ENCODE measurements at regions not wholly inside any gene's neighbourhood (a gene's known extent, or its start where the extent isn't known, plus 50 kb on each side); places are given as distances from the start of the nearest gene placed in this dataset.

GRCh38 chr7:4566714-4567113 lies 115.4 kb upstream of the FOXK1 start:
- TF ChIP-seq, protein P1, sequence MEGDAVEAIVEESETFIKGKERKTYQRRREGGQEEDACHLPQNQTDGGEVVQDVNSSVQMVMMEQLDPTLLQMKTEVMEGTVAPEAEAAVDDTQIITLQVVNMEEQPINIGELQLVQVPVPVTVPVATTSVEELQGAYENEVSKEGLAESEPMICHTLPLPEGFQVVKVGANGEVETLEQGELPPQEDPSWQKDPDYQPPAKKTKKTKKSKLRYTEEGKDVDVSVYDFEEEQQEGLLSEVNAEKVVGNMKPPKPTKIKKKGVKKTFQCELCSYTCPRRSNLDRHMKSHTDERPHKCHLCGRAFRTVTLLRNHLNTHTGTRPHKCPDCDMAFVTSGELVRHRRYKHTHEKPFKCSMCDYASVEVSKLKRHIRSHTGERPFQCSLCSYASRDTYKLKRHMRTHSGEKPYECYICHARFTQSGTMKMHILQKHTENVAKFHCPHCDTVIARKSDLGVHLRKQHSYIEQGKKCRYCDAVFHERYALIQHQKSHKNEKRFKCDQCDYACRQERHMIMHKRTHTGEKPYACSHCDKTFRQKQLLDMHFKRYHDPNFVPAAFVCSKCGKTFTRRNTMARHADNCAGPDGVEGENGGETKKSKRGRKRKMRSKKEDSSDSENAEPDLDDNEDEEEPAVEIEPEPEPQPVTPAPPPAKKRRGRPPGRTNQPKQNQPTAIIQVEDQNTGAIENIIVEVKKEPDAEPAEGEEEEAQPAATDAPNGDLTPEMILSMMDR (IDR thresholded peaks at IDR 0.05): no peak
- H3K9ac ChIP-seq (ENCODE audit: low read depth in 2 of 2, low read length in 2 of 2): no peak overlapping the region
- no peaks in the 10 kb centered on the region for H3K9me3 ChIP-seq
- no peaks in the 10 kb centered on the region for H3K27me3 ChIP-seq
- H3K4me1 ChIP-seq: no peaks in the 10 kb centered on the region
- intact Hi-C loops (cut with DNase I): no loop called here
- no peaks in the 10 kb centered on the region for H3K36me3 ChIP-seq
- H3K27ac ChIP-seq: no peak overlapping the region
- no peak overlapping the region for H3K4me3 ChIP-seq
- DNase-seq: no peak

DNA sequence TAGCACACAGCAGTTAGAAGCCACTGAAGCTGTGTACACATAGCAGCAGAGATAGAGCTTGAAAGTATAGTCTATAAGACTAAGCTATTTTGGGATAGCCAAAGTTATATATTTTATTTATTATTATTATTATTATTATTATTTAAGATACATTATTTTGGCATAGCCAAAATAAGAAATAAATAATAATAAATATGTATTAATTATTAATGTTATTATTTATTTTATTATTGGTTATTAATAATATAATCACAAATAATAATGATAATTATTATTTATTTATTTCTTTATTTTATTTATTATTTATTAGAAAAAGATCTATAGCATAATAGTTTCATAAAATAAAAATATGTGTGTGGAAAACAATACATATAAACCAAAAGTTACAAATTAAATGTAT lies 107.2 kb upstream of the FOXK1 start:
- TF ChIP-seq, protein P1 (IDR thresholded peaks at IDR 0.05): no peak

GRCh38 chr7:4575254-4575653 lies 106.8 kb upstream of the FOXK1 start:
- no peak for DNase-seq
- H3K4me1 ChIP-seq: no peaks in the 10 kb centered on the region
- H3K36me3 ChIP-seq: no peaks in the 10 kb centered on the region
- H3K4me3 ChIP-seq: no peak overlapping the region
- no peak overlapping the region for H3K9ac ChIP-seq (ENCODE audit: low read depth in 2 of 2, low read length in 2 of 2)
- H3K27me3 ChIP-seq: no peaks in the 10 kb centered on the region
- TF ChIP-seq, protein P1 (IDR thresholded peaks at IDR 0.05): no peak
- intact Hi-C loops (cut with DNase I): no loop called here
- H3K27ac ChIP-seq: no peak overlapping the region
- H3K9me3 ChIP-seq: no peaks in the 10 kb centered on the region

More for the DNA sequence above, 107.2 kb upstream of the FOXK1 start:
- H3K9me3 ChIP-seq: no peaks in the 10 kb centered on the region
- H3K4me1 ChIP-seq: no peaks in the 10 kb centered on the region
- no peaks in the 10 kb centered on the region for H3K36me3 ChIP-seq
- intact Hi-C loops (cut with DNase I): no loop called here
- no peak for DNase-seq
- no peak overlapping the region for H3K9ac ChIP-seq (ENCODE audit: low read depth in 2 of 2, low read length in 2 of 2)
- no peak overlapping the region for H3K4me3 ChIP-seq
- no peak overlapping the region for H3K27ac ChIP-seq
- no peaks in the 10 kb centered on the region for H3K27me3 ChIP-seq

DNA sequence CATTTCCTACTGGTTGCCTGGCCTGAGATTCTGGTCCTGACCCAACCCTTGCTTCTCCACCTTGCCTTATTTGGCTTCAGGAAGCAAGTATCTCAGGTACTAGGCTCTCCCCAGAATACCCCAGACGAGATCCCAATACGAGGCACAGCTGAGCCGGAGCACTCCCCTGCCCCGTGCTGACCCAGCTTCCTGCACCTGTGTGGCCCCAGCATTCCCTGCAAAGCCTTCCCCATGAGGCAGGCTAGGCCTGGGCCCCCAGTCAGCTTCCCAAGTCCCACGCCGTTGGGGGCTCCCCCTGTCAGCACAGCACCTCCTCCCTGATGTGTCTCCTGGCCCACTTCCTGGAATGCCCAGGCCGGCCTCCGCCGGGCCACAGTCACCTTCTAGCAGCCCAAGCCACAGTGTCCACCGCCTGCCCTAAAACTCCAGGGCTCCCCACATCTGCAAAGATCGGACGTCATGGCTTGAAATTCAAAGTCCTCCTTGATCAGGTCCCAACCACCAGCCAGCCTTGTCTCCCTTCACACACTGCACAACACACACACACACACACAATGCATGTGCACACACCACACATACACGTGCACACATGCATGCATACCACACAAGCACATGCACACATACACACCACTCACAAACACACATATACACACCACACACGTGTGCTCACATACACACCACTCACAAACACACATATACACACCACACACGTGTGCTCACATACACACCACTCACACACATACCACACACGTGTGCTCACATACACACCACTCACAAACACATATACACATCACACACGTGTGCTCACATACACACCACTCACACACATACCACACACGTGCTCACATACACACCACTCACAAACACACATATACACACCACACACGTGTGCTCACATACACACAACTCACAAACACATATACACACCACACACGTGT lies 78.9 kb upstream of the FOXK1 start:
- H3K4me1 ChIP-seq: no peaks in the 10 kb centered on the region
- no peaks in the 10 kb centered on the region for H3K36me3 ChIP-seq
- DNase-seq: no peak
- TF ChIP-seq, protein P1 (IDR thresholded peaks at IDR 0.05): no peak
- H3K9me3 ChIP-seq: no peaks in the 10 kb centered on the region
- no peak overlapping the region for H3K4me3 ChIP-seq
- no peaks in the 10 kb centered on the region for H3K27me3 ChIP-seq
- intact Hi-C loops (cut with DNase I): no loop called here
- H3K27ac ChIP-seq: no peak overlapping the region
- H3K9ac ChIP-seq (ENCODE audit: low read depth in 2 of 2, low read length in 2 of 2): no peak overlapping the region

DNA sequence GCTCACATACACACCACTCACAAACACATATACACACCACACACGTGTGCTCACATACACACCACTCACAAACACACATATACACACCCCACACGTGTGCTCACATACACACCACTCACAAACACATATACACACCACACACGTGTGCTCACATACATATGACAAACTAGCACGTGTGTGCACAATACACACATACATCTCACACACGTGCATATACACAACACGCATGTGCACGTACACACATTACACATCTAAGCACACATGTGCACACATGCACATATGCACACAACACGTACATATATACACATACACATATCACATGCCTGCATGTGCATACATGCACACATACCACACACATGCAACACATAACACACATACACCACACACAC lies 78.3 kb upstream of the FOXK1 start:
- Histone ChIP-seq H3K9ac (ENCODE audit: low read depth in 2 of 2, low read length in 2 of 2) (no peak overlapping the region), H3K27me3 (no peaks in the 10 kb centered on the region), H3K9me3 (no peaks in the 10 kb centered on the region), H3K27ac (no peak overlapping the region), H3K4me1 (no peaks in the 10 kb centered on the region), H3K4me3 (no peak overlapping the region), H3K36me3 (no peaks in the 10 kb centered on the region)
- intact Hi-C loops (cut with DNase I): no loop called here
- TF ChIP-seq, protein P1 (IDR thresholded peaks at IDR 0.05): no peak
- no peak for DNase-seq
